Transverse colon (tissue), 4 donors: ENCODE measurements at regions not wholly inside any gene's neighbourhood (a gene's known extent, or its start where the extent isn't known, plus 50 kb on each side); places are given as distances from the start of the nearest gene placed in this dataset.

ENCODE experiments used
- DNase-seq: peaks from one replicate; pipeline ENCODE4 v3.0.0-alpha.2; 2019
- H3K27ac ChIP-seq, 4 donors: fragments of 200-600 bp; sonication (generic); 2 replicates each; pipeline ENCODE4 v1.5.1; 2016 to 2018; ENCODE audit warnings: inconsistent platforms in 4 of 4
- H3K27me3 ChIP-seq: fragments of 200-600 bp; sonication (generic); 2 replicates; pipeline ENCODE4 v1.5.1; 2017; ENCODE audit warnings: inconsistent platforms
- H3K36me3 ChIP-seq, 4 donors: fragments of 200-600 bp; sonication (generic); 2 replicates each; pipeline ENCODE4 v1.5.1; 2017 to 2019; ENCODE audit warnings: inconsistent platforms in 4 of 4
- H3K4me1 ChIP-seq, 4 donors: fragments of 200-600 bp; sonication (generic); 2 replicates each; pipeline ENCODE4 v1.5.1; 2017 to 2020; ENCODE audit warnings: inconsistent platforms in 4 of 4
- H3K4me3 ChIP-seq, 4 donors: fragments of 200-600 bp; sonication (generic); 1 replicate in 1 of 4; 2 replicates in 3 of 4; pipeline versions ENCODE4 v1.5.1 to v1.6.1; 2017 to 2019; ENCODE audit warnings: inconsistent platforms in 4 of 4
- H3K9me3 ChIP-seq, 2 donors: fragments of 200-600 bp; sonication (generic); 2 replicates each; pipeline ENCODE4 v1.5.1; 2017 to 2019; ENCODE audit warnings: inconsistent platforms in 2 of 2
- CTCF ChIP-seq, 5 experiments: fragments of 200-600 bp in 3 of 5; fragments of 450-650 bp in 2 of 5; sonication (generic) in 3 of 5; IDR thresholded peaks; 1 replicate in 2 of 5; 2 replicates in 3 of 5; pipeline ENCODE4 v1.5.1; 2016 to 2017; ENCODE audit warnings: antibody characterized with exemption in 5 of 5, inconsistent platforms in 3 of 5, mild to moderate bottlenecking in 2 of 5, moderate library complexity in 1 of 5
- EP300 ChIP-seq: sonication (generic); formaldehyde crosslinking; IDR thresholded peaks from one replicate; pipeline ENCODE4 v1.6.1; 2017; ENCODE audit warnings: antibody characterized with exemption, low read depth
- POLR2A ChIP-seq: fragments of 450-650 bp; IDR thresholded peaks from one replicate; pipeline ENCODE4 v1.6.1; 2016; ENCODE audit warnings: antibody characterized with exemption, mild to moderate bottlenecking, moderate library complexity
- POLR2AphosphoS5 ChIP-seq, 3 donors: sonication (generic); formaldehyde crosslinking; IDR thresholded peaks; one replicate each; pipeline ENCODE4 v1.6.1; 2016; ENCODE audit warnings: antibody characterized with exemption in 3 of 3
- WGBS, 2 donors: methylation state at CpG; one replicate each; pipeline ENCODE4 v1.1.5; 2018; ENCODE audit warnings: low coverage in 1 of 2; 5-methylcytosine and 5-hydroxymethylcytosine counted together
- in situ Hi-C, 4 donors: fragments of 200-750 bp; cut with MboI; loops; one replicate each; pipeline versions ENCODE4 v1.15.0 to v1.15.1; 2017; ENCODE audit warnings: low sequenced_read_pairs in 3 of 4, low pct_ligation_motif_present in 1 of 4, low pct_unique_long_range_greater_than_20kb in 1 of 4
- intact Hi-C: fragments of 100-400 bp; cut with DNase I; formaldehyde crosslinking; loops from one replicate; pipeline ENCODE4 v1.15.1; 2023; ENCODE audit warnings: low total_unique reads

GRCh38 chr4:32633421-32633820, 1913.3 kb downstream of the PCDH7 start:
- TF ChIP-seq POLR2AphosphoS5 (IDR thresholded peaks at IDR 0.05): no peak
- TF ChIP-seq POLR2A: no peak
- no peak for TF ChIP-seq CTCF (IDR thresholded peaks at IDR 0.05)
- TF ChIP-seq EP300: no peak
- H3K9me3 ChIP-seq: peaks cover 0 to 5% of the 10 kb centered on the region in 2 donors
- H3K4me1 ChIP-seq: no peaks in the 10 kb centered on the region
- H3K27ac ChIP-seq: no peak overlapping the region
- no peak for DNase-seq
- 96% methylated on average over 6 to 17 of the region's 17 CpGs for WGBS, 2 donors
- H3K4me3 ChIP-seq: no peak overlapping the region
- H3K36me3 ChIP-seq: no peaks in the 10 kb centered on the region
- in situ Hi-C loops (no loop called here), intact Hi-C loops (no loop called here)
- no peaks in the 10 kb centered on the region for H3K27me3 ChIP-seq

- 92 to 94% methylated on average over 5 to 6 of the region's 6 CpGs for WGBS, 2 donors
- TF ChIP-seq CTCF (IDR thresholded peaks at IDR 0.05): no peak
- TF ChIP-seq POLR2AphosphoS5 (IDR thresholded peaks at IDR 0.05): no peak
- TF ChIP-seq EP300: no peak
- TF ChIP-seq POLR2A: no peak
- no peaks in the 10 kb centered on the region for H3K4me1 ChIP-seq
- no peaks in the 10 kb centered on the region for H3K36me3 ChIP-seq
- H3K9me3 ChIP-seq: no peaks in the 10 kb centered on the region
- no peak overlapping the region for H3K4me3 ChIP-seq
- DNase-seq: no peak
- in situ Hi-C loops: no loop called here
- intact Hi-C loops: no loop called here
- H3K27ac ChIP-seq: no peak overlapping the region
- no peaks in the 10 kb centered on the region for H3K27me3 ChIP-seq
Observed at GRCh38 chr4:32645653-32646052, 1925.5 kb downstream of the PCDH7 start.

- no peak overlapping the region for H3K4me3 ChIP-seq
- no peak overlapping the region for H3K27ac ChIP-seq
- no peaks in the 10 kb centered on the region for H3K4me1 ChIP-seq
- intact Hi-C loops (no loop called here), in situ Hi-C loops (no loop called here)
- no peaks in the 10 kb centered on the region for H3K27me3 ChIP-seq
- no peaks in the 10 kb centered on the region for H3K36me3 ChIP-seq
- TF ChIP-seq POLR2AphosphoS5 (IDR thresholded peaks at IDR 0.05): no peak
- WGBS, 2 donors: 0 to 81% methylated on average over 1 to 3 of the region's 3 CpGs
- no peak for DNase-seq
- no peaks in the 10 kb centered on the region for H3K9me3 ChIP-seq
Observed at GRCh38 chr4:32658019-32658418, 1937.8 kb downstream of the PCDH7 start.

GRCh38 chr4:32661229-32661628, 1941.1 kb downstream of the PCDH7 start:
- Histone ChIP-seq H3K4me1 (no peaks in the 10 kb centered on the region), H3K27ac (no peak overlapping the region), H3K27me3 (no peaks in the 10 kb centered on the region), H3K4me3 (no peak overlapping the region), H3K9me3 (no peaks in the 10 kb centered on the region), H3K36me3 (no peaks in the 10 kb centered on the region)
- intact Hi-C loops (no loop called here), in situ Hi-C loops (no loop called here)
- TF ChIP-seq CTCF (IDR thresholded peaks at IDR 0.05) (no peak), POLR2A (no peak), EP300 (no peak), POLR2AphosphoS5 (IDR thresholded peaks at IDR 0.05) (no peak)
- 21% methylated on average over 3 of the region's 3 CpGs for WGBS, 2 donors
- DNase-seq: no peak

GRCh38 chr4:32662803-32663202, 1942.6 kb downstream of the PCDH7 start:
- DNase-seq: no peak
- no peaks in the 10 kb centered on the region for H3K27me3 ChIP-seq
- no peak for TF ChIP-seq POLR2A
- no peak for TF ChIP-seq CTCF (IDR thresholded peaks at IDR 0.05)
- TF ChIP-seq EP300: no peak
- TF ChIP-seq POLR2AphosphoS5 (IDR thresholded peaks at IDR 0.05): no peak
- H3K27ac ChIP-seq: no peak overlapping the region
- 76 to 89% methylated on average over 2 of the region's 2 CpGs for WGBS, 2 donors
- no peaks in the 10 kb centered on the region for H3K9me3 ChIP-seq
- H3K4me3 ChIP-seq: no peak overlapping the region
- intact Hi-C loops (no loop called here), in situ Hi-C loops (no loop called here)
- no peaks in the 10 kb centered on the region for H3K4me1 ChIP-seq
- no peaks in the 10 kb centered on the region for H3K36me3 ChIP-seq
